Left lung (tissue), 4 donors: ENCODE measurements at regions not wholly inside any gene's neighbourhood (a gene's known extent, or its start where the extent isn't known, plus 50 kb on each side); places are given as distances from the start of the nearest gene placed in this dataset.
A peak's percentile ranks its signal among the peaks of the same experiment; 100 is the strongest.
"Not testable (repeated sequence)": the region's sequence is repeated elsewhere in the genome, so short reads cannot be mapped to it uniquely, and the experiment has no call there.

Experiments
- ATAC-seq: fragments of 200-7000 bp; cut with Tn5 transposase; one replicate; pipeline ENCODE4 v1.9.1; 2020; ENCODE audit warnings: moderate library complexity
- DNase-seq, 4 donors: peaks; one replicate each; pipeline ENCODE4 v3.0.0-alpha.2; 2013 to 2020
- H3K27ac ChIP-seq, 2 donors: fragments of 200-600 bp; sonication (generic) in 1 of 2; one replicate each; pipeline versions ENCODE4 v1.5.0 to v1.8.0; 2020 to 2021
- H3K27me3 ChIP-seq, 2 donors: fragments of 200-600 bp; sonication (generic) in 1 of 2; one replicate each; pipeline versions ENCODE4 v1.5.0 to v1.8.0; 2020 to 2021
- H3K36me3 ChIP-seq, 2 donors: fragments of 200-600 bp; sonication (generic) in 1 of 2; one replicate each; pipeline versions ENCODE4 v1.5.0 to v1.8.0; 2020 to 2021
- H3K4me1 ChIP-seq, 2 donors: fragments of 200-600 bp; one replicate each; pipeline ENCODE4 v1.8.0; 2021
- H3K4me3 ChIP-seq, 2 donors: fragments of 200-600 bp; sonication (generic) in 1 of 2; one replicate each; pipeline versions ENCODE4 v1.5.0 to v1.8.0; 2020 to 2021; ENCODE audit warnings: mild to moderate bottlenecking in 1 of 2
- H3K9me3 ChIP-seq, 2 donors: fragments of 200-600 bp; sonication (generic) in 1 of 2; one replicate each; pipeline versions ENCODE4 v1.5.0 to v1.8.0; 2020 to 2021
- CTCF ChIP-seq, 2 donors: fragments of 200-600 bp; sonication (generic) in 1 of 2; IDR thresholded peaks; one replicate each; pipeline versions ENCODE4 v1.5.0 to v1.8.0; 2021; ENCODE audit warnings: antibody characterized with exemption in 2 of 2
- intact Hi-C, 2 donors: fragments of 100-400 bp; cut with DNase I; formaldehyde crosslinking; loops; one replicate each; pipeline versions ENCODE4 v1.11.2 to v1.14.2; 2022
- donor health status: DM: no; HTN: yes; CAD: no.
- donor health status: DM: no; HTN: no; CAD: no.

- intact Hi-C loops = no loop called here
- no peaks in the 10 kb centered on the region for H3K36me3 ChIP-seq
- no peak overlapping the region for H3K27ac ChIP-seq
- no peaks in the 10 kb centered on the region for H3K9me3 ChIP-seq
- no peaks in the 10 kb centered on the region for H3K27me3 ChIP-seq
- no peak for TF ChIP-seq CTCF (IDR thresholded peaks at IDR 0.05)
- no peak for DNase-seq
- H3K4me1 ChIP-seq = peaks cover 0 to 5% of the 10 kb centered on the region in 2 donors
- H3K4me3 ChIP-seq = no peak overlapping the region
- ATAC-seq = no peak
Measured at GRCh38 chr4:186840771-186841301, 117.2 kb upstream of the FAT1 start.

- H3K4me1 ChIP-seq = peaks cover 0 to 5% of the 10 kb centered on the region in 2 donors
- no peak for TF ChIP-seq CTCF (IDR thresholded peaks at IDR 0.05)
- peak overlapping the region; percentile 40 to 66 for H3K27ac ChIP-seq
- intact Hi-C loops = no loop called here
- no peaks in the 10 kb centered on the region for H3K27me3 ChIP-seq
- no peak overlapping the region for H3K4me3 ChIP-seq
- DNase-seq = peak in 2 of 4 donors; percentile 35 to 37
- peak; percentile 57 for ATAC-seq
- H3K36me3 ChIP-seq = no peaks in the 10 kb centered on the region
- no peaks in the 10 kb centered on the region for H3K9me3 ChIP-seq
Measured at GRCh38 chr4:186844059-186844681, 120.5 kb upstream of the FAT1 start.

GRCh38 chr4:186845137-186845842 is 121.6 kb upstream of the FAT1 start:
- Histone ChIP-seq H3K27me3 (no peaks in the 10 kb centered on the region), H3K4me3 (no peak overlapping the region), H3K36me3 (no peaks in the 10 kb centered on the region), H3K27ac (peak overlapping the region; percentile 40 to 66), H3K9me3 (peaks cover 0 to 2% of the 10 kb centered on the region in 2 donors), H3K4me1 (peaks cover 0 to 5% of the 10 kb centered on the region in 2 donors)
- no peak for DNase-seq
- ATAC-seq = peak; percentile 87
- intact Hi-C loops = no loop called here
- no peak for TF ChIP-seq CTCF (IDR thresholded peaks at IDR 0.05)

DNA sequence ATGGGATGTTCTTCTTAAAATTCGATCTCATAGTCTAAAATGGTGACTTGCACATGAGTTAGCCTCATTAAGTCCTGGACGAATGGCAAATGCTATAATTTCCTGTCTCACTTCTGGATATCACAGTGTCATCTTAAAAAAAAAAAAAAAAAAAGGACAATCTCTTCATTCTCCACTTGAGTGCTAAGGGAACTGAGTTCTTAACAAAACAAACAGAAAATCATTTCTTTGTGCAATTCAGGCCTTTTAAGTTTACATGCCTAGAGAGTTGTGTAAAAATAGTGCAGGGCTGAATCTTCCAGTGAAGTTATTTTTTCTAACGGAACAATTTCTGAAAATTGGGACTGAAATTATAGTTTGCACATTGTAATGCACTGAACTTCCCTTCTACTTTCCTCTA is 122.8 kb upstream of the FAT1 start:
- intact Hi-C loops = no loop called here
- DNase-seq (no peak), ATAC-seq (no peak)
- no peak overlapping the region for H3K4me3 ChIP-seq
- H3K27ac ChIP-seq = no peak overlapping the region
- peaks cover 0 to 8% of the 10 kb centered on the region in 2 donors for H3K9me3 ChIP-seq
- no peaks in the 10 kb centered on the region for H3K27me3 ChIP-seq
- no peaks in the 10 kb centered on the region for H3K36me3 ChIP-seq
- no peak for TF ChIP-seq CTCF (IDR thresholded peaks at IDR 0.05)
- peaks cover 0 to 5% of the 10 kb centered on the region in 2 donors for H3K4me1 ChIP-seq

DNA sequence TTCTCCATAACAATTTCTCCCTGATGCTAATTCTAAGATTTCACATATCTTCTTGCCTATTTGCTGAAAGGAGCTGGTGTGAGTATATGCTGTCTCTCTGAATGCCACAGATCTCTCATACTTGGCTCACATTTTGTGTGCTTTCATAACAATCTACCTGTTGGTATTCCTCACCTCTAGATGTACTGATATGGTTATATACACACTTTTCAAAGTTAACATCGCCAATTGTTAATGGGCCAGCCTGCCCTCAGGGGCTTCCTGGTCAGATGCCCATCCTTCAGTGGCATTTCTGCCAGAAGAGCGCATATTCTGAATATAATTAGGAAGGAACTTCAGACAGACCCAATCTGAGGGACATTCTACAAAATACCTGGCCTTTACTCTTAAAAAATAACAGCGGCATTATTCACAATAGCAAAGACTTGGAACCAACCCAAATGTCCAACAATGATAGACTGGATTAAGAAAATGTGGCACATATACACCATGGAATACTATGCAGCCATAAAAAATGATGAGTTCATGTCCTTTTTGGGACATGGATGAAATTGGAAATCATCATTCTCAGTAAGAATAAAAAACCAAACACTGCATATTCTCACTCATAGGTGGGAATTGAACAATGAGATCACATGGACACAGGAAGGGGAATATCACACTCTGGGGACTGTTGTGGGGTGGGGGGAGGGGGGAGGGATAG is 123.9 kb upstream of the FAT1 start:
- H3K36me3 ChIP-seq, intact Hi-C loops: not testable (repeated sequence)

More for the DNA sequence above, 123.9 kb upstream of the FAT1 start:
- H3K4me1 ChIP-seq, H3K9me3 ChIP-seq, ATAC-seq, DNase-seq, H3K27me3 ChIP-seq, H3K4me3 ChIP-seq, H3K27ac ChIP-seq: not testable (repeated sequence)
